DND-41 (cell line): ENCODE measurements at regions not wholly inside any gene's neighbourhood (a gene's known extent, or its start where the extent isn't known, plus 50 kb on each side); places are given as distances from the start of the nearest gene placed in this dataset.

Experiments used
- ATAC-seq: fragments of 200-7000 bp; cut with Tn5 transposase; 3 replicates; pipeline ENCODE4 v1.9.1; 2021; ENCODE audit warnings: low read depth; ENCODE audit not compliant: insufficient read depth
- DNase-seq: peaks from one replicate; pipeline ENCODE4 v3.0.0-alpha.2; 2020
- H2AFZ ChIP-seq: 2 replicates; pipeline ENCODE4 v1.6.0; 2012; ENCODE audit warnings: low read depth, low read length
- H3K27ac ChIP-seq: 2 replicates; pipeline ENCODE4 v1.5.1; 2012; ENCODE audit warnings: low read length, inconsistent platforms
- H3K27me3 ChIP-seq: fragments of 200-600 bp; sonication (generic); 2 replicates; pipeline ENCODE4 v1.6.0; 2012; ENCODE audit warnings: low read length, mild to moderate bottlenecking, inconsistent platforms; ENCODE audit not compliant: insufficient read depth, poor library complexity
- H3K36me3 ChIP-seq: 2 replicates; pipeline ENCODE4 v1.5.1; 2012; ENCODE audit warnings: low read length, inconsistent platforms; ENCODE audit not compliant: insufficient read depth
- H3K4me1 ChIP-seq: 2 replicates; pipeline ENCODE4 v1.5.1; 2012; ENCODE audit warnings: mild to moderate bottlenecking, low read length; ENCODE audit not compliant: insufficient read depth
- H3K4me2 ChIP-seq: 2 replicates; pipeline ENCODE4 v1.6.0; 2012; ENCODE audit warnings: mild to moderate bottlenecking, moderate library complexity, low read length, inconsistent platforms; ENCODE audit not compliant: insufficient read depth
- H3K4me3 ChIP-seq, 2 experiments: fragments of 200-600 bp in 1 of 2; shearing (Covaris generic) in 1 of 2; 2 replicates each; pipeline ENCODE4 v1.5.1; 2012 to 2016; ENCODE audit warnings: inconsistent platforms in 2 of 2, low read length in 2 of 2, mild to moderate bottlenecking in 2 of 2, low read depth in 1 of 2, moderate library complexity in 1 of 2
- H3K79me2 ChIP-seq: 2 replicates; pipeline ENCODE4 v1.6.0; 2012; ENCODE audit warnings: low read length, inconsistent platforms; ENCODE audit not compliant: insufficient read depth
- H3K9ac ChIP-seq: 2 replicates; pipeline ENCODE4 v1.6.0; 2012; ENCODE audit warnings: low read depth, mild to moderate bottlenecking, inconsistent platforms, low read length, moderate library complexity
- H3K9me3 ChIP-seq: 2 replicates; pipeline ENCODE4 v1.5.1; 2012; ENCODE audit warnings: low read length, moderate library complexity, mild to moderate bottlenecking, inconsistent platforms; ENCODE audit not compliant: insufficient read depth, severe bottlenecking
- H4K20me1 ChIP-seq: 2 replicates; pipeline ENCODE4 v1.6.0; 2012; ENCODE audit warnings: low read length; ENCODE audit not compliant: insufficient read depth
- EZH2 ChIP-seq: IDR thresholded peaks from 3 replicates; pipeline ENCODE4 v1.6.1; 2012; ENCODE audit warnings: borderline replicate concordance, low read depth, mild to moderate bottlenecking, moderate library complexity, low read length, inconsistent platforms; ENCODE audit not compliant: severe bottlenecking
- TF ChIP-seq, protein P1 (sequence below): IDR thresholded peaks from 2 replicates; pipeline ENCODE4 v1.5.1; 2012; ENCODE audit warnings: borderline replicate concordance, low read length, moderate library complexity, mild to moderate bottlenecking; ENCODE audit not compliant: poor library complexity, severe bottlenecking; ENCODE audit errors: extremely low read depth

GRCh38 chr13:90416938-90417337, 930.5 kb upstream of the MIR17HG start:
- no peak for DNase-seq
- Histone ChIP-seq H3K9me3 (no peaks in the 10 kb centered on the region), H3K4me3 (no peak overlapping the region), H3K4me1 (no peaks in the 10 kb centered on the region), H3K36me3 (no peaks in the 10 kb centered on the region), H3K27me3 (no peaks in the 10 kb centered on the region), H3K9ac (no peak overlapping the region), H2AFZ (no peak overlapping the region), H3K79me2 (no peaks in the 10 kb centered on the region), H3K4me2 (no peak overlapping the region), H3K27ac (no peak overlapping the region), H4K20me1 (no peaks in the 10 kb centered on the region)
- ATAC-seq: no peak
- no peak for TF ChIP-seq EZH2
- TF ChIP-seq, protein P1, sequence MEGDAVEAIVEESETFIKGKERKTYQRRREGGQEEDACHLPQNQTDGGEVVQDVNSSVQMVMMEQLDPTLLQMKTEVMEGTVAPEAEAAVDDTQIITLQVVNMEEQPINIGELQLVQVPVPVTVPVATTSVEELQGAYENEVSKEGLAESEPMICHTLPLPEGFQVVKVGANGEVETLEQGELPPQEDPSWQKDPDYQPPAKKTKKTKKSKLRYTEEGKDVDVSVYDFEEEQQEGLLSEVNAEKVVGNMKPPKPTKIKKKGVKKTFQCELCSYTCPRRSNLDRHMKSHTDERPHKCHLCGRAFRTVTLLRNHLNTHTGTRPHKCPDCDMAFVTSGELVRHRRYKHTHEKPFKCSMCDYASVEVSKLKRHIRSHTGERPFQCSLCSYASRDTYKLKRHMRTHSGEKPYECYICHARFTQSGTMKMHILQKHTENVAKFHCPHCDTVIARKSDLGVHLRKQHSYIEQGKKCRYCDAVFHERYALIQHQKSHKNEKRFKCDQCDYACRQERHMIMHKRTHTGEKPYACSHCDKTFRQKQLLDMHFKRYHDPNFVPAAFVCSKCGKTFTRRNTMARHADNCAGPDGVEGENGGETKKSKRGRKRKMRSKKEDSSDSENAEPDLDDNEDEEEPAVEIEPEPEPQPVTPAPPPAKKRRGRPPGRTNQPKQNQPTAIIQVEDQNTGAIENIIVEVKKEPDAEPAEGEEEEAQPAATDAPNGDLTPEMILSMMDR: no peak

DNA sequence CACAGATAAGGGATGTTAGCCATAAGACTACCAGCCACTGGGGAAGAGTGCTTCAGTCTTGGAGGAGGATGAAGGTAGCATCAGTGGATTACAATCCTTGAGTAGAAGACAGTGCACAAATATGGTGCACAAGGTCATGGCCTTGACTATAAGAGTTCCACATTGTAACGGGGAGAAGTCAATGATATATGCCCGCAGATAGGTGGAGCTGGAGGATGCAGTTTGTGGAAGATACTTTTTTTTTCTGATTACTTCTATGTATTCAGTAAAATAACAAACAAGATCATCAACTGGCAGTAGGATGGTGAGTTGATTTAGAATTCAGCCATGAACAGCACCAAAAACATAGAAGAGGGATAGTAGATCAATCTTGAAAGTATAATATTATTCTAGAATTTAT, 926.8 kb upstream of the MIR17HG start:
- Histone ChIP-seq H4K20me1 (no peaks in the 10 kb centered on the region), H3K27ac (no peak overlapping the region), H2AFZ (no peak overlapping the region), H3K36me3 (no peaks in the 10 kb centered on the region), H3K9ac (no peak overlapping the region), H3K4me3 (no peak overlapping the region), H3K79me2 (no peaks in the 10 kb centered on the region), H3K4me1 (no peaks in the 10 kb centered on the region), H3K9me3 (no peaks in the 10 kb centered on the region), H3K4me2 (no peak overlapping the region), H3K27me3 (no peaks in the 10 kb centered on the region)
- ATAC-seq: no peak
- no peak for DNase-seq
- TF ChIP-seq, protein P1: no peak
- no peak for TF ChIP-seq EZH2

DNA sequence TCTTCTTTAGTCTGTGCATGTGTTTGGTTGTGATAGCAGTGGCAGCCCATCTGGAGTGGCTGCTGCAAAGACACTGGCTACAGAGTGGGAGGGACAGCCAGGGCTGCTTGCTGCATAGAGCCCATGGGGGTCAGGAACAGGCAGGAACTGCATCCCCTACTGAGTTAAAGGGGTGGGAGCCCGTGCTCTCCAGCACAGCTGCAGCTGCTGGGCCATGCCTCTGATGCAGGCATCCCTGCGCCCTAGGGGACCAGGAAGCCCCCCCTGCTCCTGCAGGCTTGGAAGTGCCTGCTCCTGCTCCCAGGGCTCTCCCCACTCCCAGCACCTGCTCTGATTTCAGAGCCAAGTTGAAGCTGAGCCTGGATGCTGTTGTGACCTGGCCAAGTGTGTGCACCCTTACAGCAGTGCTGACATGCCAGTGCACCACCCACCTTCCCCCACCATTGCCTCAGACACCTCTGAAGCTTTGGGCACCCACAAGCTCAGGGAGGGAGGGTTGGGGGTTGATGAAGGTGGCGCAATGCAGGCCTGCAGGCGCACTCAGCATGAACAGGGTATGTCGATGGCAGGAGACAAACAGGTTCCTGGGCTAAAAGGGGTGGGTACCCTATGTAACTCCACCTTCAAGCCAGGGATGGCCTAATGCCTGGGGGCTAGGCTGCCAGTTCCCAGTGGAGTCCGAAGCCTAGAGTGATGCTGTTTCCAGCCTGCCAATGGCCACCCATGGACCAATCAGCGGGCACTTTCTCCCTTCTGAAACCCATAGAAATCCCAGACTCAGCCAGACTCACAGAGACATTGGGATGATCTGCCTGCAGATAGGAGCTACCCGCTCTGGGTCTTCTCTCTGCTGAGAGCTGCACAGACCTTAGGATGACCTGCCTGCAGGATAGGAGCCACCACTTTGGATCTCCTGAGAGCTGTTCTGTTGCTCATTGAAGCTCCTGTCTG, 919.9 kb upstream of the MIR17HG start:
- no peak overlapping the region for H3K4me3 ChIP-seq
- H3K4me1 ChIP-seq: no peaks in the 10 kb centered on the region
- DNase-seq (no peak), ATAC-seq (no peak)
- no peak overlapping the region for H3K27ac ChIP-seq
- no peak overlapping the region for H3K4me2 ChIP-seq
- H3K27me3 ChIP-seq: no peaks in the 10 kb centered on the region
- no peak for TF ChIP-seq EZH2
- H3K9me3 ChIP-seq: no peaks in the 10 kb centered on the region
- no peak overlapping the region for H2AFZ ChIP-seq
- no peaks in the 10 kb centered on the region for H4K20me1 ChIP-seq
- no peaks in the 10 kb centered on the region for H3K36me3 ChIP-seq
- H3K79me2 ChIP-seq: no peaks in the 10 kb centered on the region
- H3K9ac ChIP-seq: no peak overlapping the region

DNA sequence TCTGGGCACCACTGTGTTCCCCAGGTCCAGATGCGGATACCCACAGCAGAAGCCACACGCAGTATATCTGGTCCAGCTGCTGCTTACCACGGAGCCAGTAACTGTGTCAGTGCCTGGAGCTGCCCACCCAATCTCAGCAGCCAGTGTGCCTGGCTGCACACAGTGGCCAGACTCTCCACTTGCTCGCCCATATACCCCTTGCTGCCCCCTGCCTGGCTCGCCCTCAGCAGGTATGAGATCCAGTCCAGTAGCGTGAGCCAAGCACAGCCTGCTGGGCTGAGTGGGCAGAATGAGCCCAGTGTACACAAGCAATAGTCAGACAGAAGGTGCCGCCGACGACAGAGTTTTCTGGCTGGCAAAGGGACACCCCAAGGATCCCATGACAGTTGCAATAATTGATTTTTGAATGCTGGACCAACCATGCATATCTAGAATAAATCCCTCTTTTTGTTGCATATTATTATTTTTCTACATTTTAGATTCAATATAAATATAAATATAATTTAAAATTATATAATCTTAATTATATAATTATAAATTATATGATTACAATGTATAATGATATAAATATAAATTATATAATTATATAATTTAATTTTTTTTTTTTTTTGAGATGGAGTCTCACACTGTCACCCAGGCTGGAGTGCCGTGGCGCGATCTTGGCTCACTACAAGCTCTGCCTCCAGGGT, 918.8 kb upstream of the MIR17HG start:
- Histone ChIP-seq H3K27ac (no peak overlapping the region), H3K4me2 (no peak overlapping the region), H3K36me3 (no peaks in the 10 kb centered on the region), H4K20me1 (no peaks in the 10 kb centered on the region), H3K27me3 (no peaks in the 10 kb centered on the region), H2AFZ (no peak overlapping the region), H3K9me3 (no peaks in the 10 kb centered on the region), H3K9ac (no peak overlapping the region), H3K4me3 (no peak overlapping the region), H3K4me1 (no peaks in the 10 kb centered on the region), H3K79me2 (no peaks in the 10 kb centered on the region)
- no peak for DNase-seq
- no peak for ATAC-seq
- TF ChIP-seq EZH2: no peak
- TF ChIP-seq, protein P1: no peak
